ENCODE measurements at regions not wholly inside any gene's neighbourhood (a gene's known extent, or its start where the extent isn't known, plus 50 kb on each side); places are given as distances from the start of the nearest gene placed in this dataset.

- H3K27me3 ChIP-seq (ENCODE audit: insufficient read depth, low read depth, low read length) = no peaks in the 10 kb centered on the region
- TF ChIP-seq SMC3 (conservative IDR thresholded peaks at IDR 0.05; ENCODE audit: poor library complexity) = no peak
- TF ChIP-seq MXI1 (conservative IDR thresholded peaks at IDR 0.05; ENCODE audit: poor library complexity, severe bottlenecking) = no peak
- TF ChIP-seq POLR2AphosphoS5 (IDR thresholded peaks at IDR 0.05) = no peak
- no peak for TF ChIP-seq CTCF (IDR thresholded peaks at IDR 0.05; ENCODE audit: poor library complexity, severe bottlenecking)
- TF ChIP-seq REST (IDR thresholded peaks at IDR 0.05; ENCODE audit: borderline replicate concordance) = no peak
- TF ChIP-seq EZH2 (IDR thresholded peaks at IDR 0.05; ENCODE audit: borderline replicate concordance, insufficient read depth, low read length, poor library complexity, severe bottlenecking) = no peak
- no peak for TF ChIP-seq TAF1 (IDR thresholded peaks at IDR 0.05; ENCODE audit: low read depth)
- no peak for TF ChIP-seq EP300 (conservative IDR thresholded peaks at IDR 0.05; ENCODE audit: poor library complexity, severe bottlenecking)
- no peak for TF ChIP-seq RAD21 (conservative IDR thresholded peaks at IDR 0.05)
- no peak overlapping the region for H3K9ac ChIP-seq (ENCODE audit: low read length)
- no peaks in the 10 kb centered on the region for H3K36me3 ChIP-seq (ENCODE audit: insufficient read depth, low read length)
- no peak overlapping the region for H3K4me3 ChIP-seq (ENCODE audit: low read length)
- H2AFZ ChIP-seq (ENCODE audit: low read depth, low read length) = no peak overlapping the region
- H4K20me1 ChIP-seq (ENCODE audit: insufficient read depth) = no peaks in the 10 kb centered on the region
- no peak overlapping the region for H3K4me2 ChIP-seq (ENCODE audit: low read length)
- H3F3A ChIP-seq (ENCODE audit: insufficient read depth, low read length, poor library complexity, severe bottlenecking) = no peaks in the 10 kb centered on the region
- no peaks in the 10 kb centered on the region for H3K9me3 ChIP-seq (ENCODE audit: low read length)
- no peaks in the 10 kb centered on the region for H3K9me2 ChIP-seq (ENCODE audit: insufficient read depth, low read length)
- no peaks in the 10 kb centered on the region for H3K79me2 ChIP-seq (replicated peaks; ENCODE audit: insufficient read depth, low read length)
- H3K27ac ChIP-seq (ENCODE audit: low read length) = peak overlapping the region; percentile 1
These were observed 99.3 kb upstream of the SLC24A5 start for GRCh38 chr15:48021336-48022086.

GRCh38 chr15:48025118-48025517 lies 95.7 kb upstream of the SLC24A5 start:
- H3K9me2 ChIP-seq (ENCODE audit: insufficient read depth, low read length) = no peaks in the 10 kb centered on the region

More at GRCh38 chr15:48025118-48025517, 95.7 kb upstream of the SLC24A5 start:
- Histone ChIP-seq H3K27me3 (ENCODE audit: insufficient read depth, low read depth, low read length) (no peaks in the 10 kb centered on the region), H3K36me3 (ENCODE audit: insufficient read depth, low read length) (no peaks in the 10 kb centered on the region), H3K9ac (ENCODE audit: low read length) (no peak overlapping the region), H3K9me3 (ENCODE audit: low read length) (no peaks in the 10 kb centered on the region), H3F3A (ENCODE audit: insufficient read depth, low read length, poor library complexity, severe bottlenecking) (no peaks in the 10 kb centered on the region), H3K4me3 (ENCODE audit: low read length) (no peak overlapping the region), H2AFZ (ENCODE audit: low read depth, low read length) (no peak overlapping the region), H3K4me2 (ENCODE audit: low read length) (no peak overlapping the region), H4K20me1 (ENCODE audit: insufficient read depth) (no peaks in the 10 kb centered on the region), H3K27ac (ENCODE audit: low read length) (no peak overlapping the region), H3K79me2 (replicated peaks; ENCODE audit: insufficient read depth, low read length) (no peaks in the 10 kb centered on the region)
- TF ChIP-seq EZH2 (IDR thresholded peaks at IDR 0.05; ENCODE audit: borderline replicate concordance, insufficient read depth, low read length, poor library complexity, severe bottlenecking) (no peak), EP300 (conservative IDR thresholded peaks at IDR 0.05; ENCODE audit: poor library complexity, severe bottlenecking) (no peak), RAD21 (conservative IDR thresholded peaks at IDR 0.05) (no peak), MXI1 (conservative IDR thresholded peaks at IDR 0.05; ENCODE audit: poor library complexity, severe bottlenecking) (no peak), CTCF (IDR thresholded peaks at IDR 0.05; ENCODE audit: poor library complexity, severe bottlenecking) (no peak), SMC3 (conservative IDR thresholded peaks at IDR 0.05; ENCODE audit: poor library complexity) (no peak), REST (IDR thresholded peaks at IDR 0.05; ENCODE audit: borderline replicate concordance) (no peak), TAF1 (IDR thresholded peaks at IDR 0.05; ENCODE audit: low read depth) (no peak), POLR2AphosphoS5 (IDR thresholded peaks at IDR 0.05) (no peak)
